HepG2 (cell line): ENCODE measurements at regions not wholly inside any gene's neighbourhood (a gene's known extent, or its start where the extent isn't known, plus 50 kb on each side); places are given as distances from the start of the nearest gene placed in this dataset.

Source experiments
- ATAC-seq: fragments of 200-7000 bp; cut with Tn5 transposase; 3 replicates; pipeline ENCODE4 v1.9.1; 2020; ENCODE audit warnings: mild to moderate bottlenecking, moderate library complexity
- BruUV-seq: library from RNA; stranded (reverse); fragments of 400-500 nt; replicated peaks from 2 replicates; lab custom pipeline; 2021; lab: Mats Ljungman, UMichigan
- CTCF ChIA-PET: fragments of 300-600 bp; formaldehyde crosslinking; extraction: SDS; loops from one replicate; lab custom pipeline; 2021; ENCODE audit warnings: low total read pairs, inconsistent platforms, low intra/inter-chr PET ratio; lab: Yijun Ruan, JAX
- POLR2A ChIA-PET: fragments of 350-600 bp; sonication (Branson Sonifier 250); formaldehyde crosslinking; loops from one replicate; lab custom pipeline; 2020; ENCODE audit warnings: antibody characterized with exemption, inconsistent platforms; lab: Yijun Ruan, JAX
- DNase-seq: peaks from one replicate; pipeline ENCODE4 v3.0.0-alpha.2; 2015; ENCODE audit warnings: low spot score
- FAIRE-seq: peaks from 3 replicates; lab custom pipeline; 2011; peaks lifted over from hg19 to GRCh38; lab: Jason Lieb, UNC
- H2AFZ ChIP-seq: one replicate; pipeline ENCODE4 v1.6.1; 2011; ENCODE audit warnings: low read length, inconsistent platforms
- H3K27ac ChIP-seq: fragments of 300-600 bp; 3 replicates; pipeline ENCODE4 v1.8.0; 2011; ENCODE audit warnings: mixed run types, mild to moderate bottlenecking, mixed read lengths, low read length, inconsistent platforms; ENCODE audit not compliant: insufficient read depth; ENCODE audit errors: extremely low read length
- H3K27me3 ChIP-seq, 2 experiments: fragments of 200-600 bp in 1 of 2; 2 replicates in 1 of 2; 3 replicates in 1 of 2; pipeline versions ENCODE4 v1.6.0 to v1.8.0; 2011; ENCODE audit warnings: low read length in 2 of 2, mild to moderate bottlenecking in 2 of 2, moderate library complexity in 2 of 2, inconsistent platforms in 1 of 2; ENCODE audit not compliant: insufficient read depth in 2 of 2, control insufficient read depth in 1 of 2
- H3K36me3 ChIP-seq, 2 experiments: fragments of 200-600 bp in 1 of 2; replicated peaks in 1 of 2; 2 replicates in 1 of 2; 3 replicates in 1 of 2; pipeline versions ENCODE4 v1.5.1 to v1.8.0; 2011; ENCODE audit warnings: low read length in 2 of 2, inconsistent platforms in 1 of 2; ENCODE audit not compliant: insufficient read depth in 2 of 2, control insufficient read depth in 1 of 2
- H3K4me1 ChIP-seq: 2 replicates; pipeline ENCODE4 v1.5.1; 2012; ENCODE audit warnings: low read length, inconsistent platforms; ENCODE audit not compliant: insufficient read depth
- H3K4me2 ChIP-seq: 2 replicates; pipeline ENCODE4 v1.6.0; 2011; ENCODE audit warnings: low read depth, low read length, inconsistent platforms
- H3K4me3 ChIP-seq, 3 experiments: fragments of 200-600 bp in 1 of 3; sonication (generic), shearing (Covaris generic) in 1 of 3; replicated peaks in 1 of 3; 2 replicates each; pipeline ENCODE4 v1.5.1; 2011 to 2016; ENCODE audit warnings: low read length in 3 of 3, inconsistent platforms in 2 of 3, low read depth in 2 of 3, mild to moderate bottlenecking in 2 of 3, control low read depth in 1 of 3, mixed read lengths in 1 of 3; ENCODE audit not compliant: insufficient read depth in 1 of 3
- H3K79me2 ChIP-seq: one replicate; pipeline ENCODE4 v1.6.1; 2011; ENCODE audit warnings: low read length, inconsistent platforms; ENCODE audit not compliant: insufficient read depth
- H3K9ac ChIP-seq: 2 replicates; pipeline ENCODE4 v1.6.0; 2011; ENCODE audit warnings: mild to moderate bottlenecking, low read depth, low read length, inconsistent platforms; ENCODE audit not compliant: insufficient read depth
- H3K9me3 ChIP-seq: 2 replicates; pipeline ENCODE4 v1.5.1; 2012; ENCODE audit warnings: mild to moderate bottlenecking, low read length
- H4K20me1 ChIP-seq: 2 replicates; pipeline ENCODE4 v1.6.0; 2011; ENCODE audit warnings: inconsistent platforms, mild to moderate bottlenecking, low read length, moderate library complexity; ENCODE audit not compliant: insufficient read depth
- FOSL1 ChIP-seq: sonication (generic); formaldehyde crosslinking; IDR thresholded peaks from 2 replicates; pipeline ENCODE4 v1.9.0; 2021; ENCODE audit warnings: missing genetic modification reagents, borderline replicate concordance
- FOXA1 ChIP-seq, 2 experiments: fragments of 450-650 bp in 1 of 2; sonication (generic) in 1 of 2; formaldehyde crosslinking in 1 of 2; IDR thresholded peaks; 2 replicates each; pipeline versions ENCODE4 v1.4.0 to v1.6.1; 2016 to 2020; ENCODE audit warnings: missing genetic modification reagents in 1 of 2
- GTF2F1 ChIP-seq: fragments of 150-350 bp; IDR thresholded peaks from 2 replicates; pipeline ENCODE4 v1.6.1; 2014; ENCODE audit warnings: low read length
- MBNL3 ChIP-seq: fragments of 250-450 bp; sonication (Bioruptor Pico); conservative IDR thresholded peaks from 2 replicates; pipeline ENCODE4 v1.8.0; 2022; ENCODE audit warnings: mild to moderate bottlenecking, inconsistent platforms
- NRL ChIP-seq: sonication (generic); formaldehyde crosslinking; IDR thresholded peaks from 2 replicates; pipeline ENCODE4 v1.5.0; 2020; ENCODE audit warnings: missing genetic modification reagents, mild to moderate bottlenecking, moderate library complexity, borderline replicate concordance
- RARG ChIP-seq: sonication (generic); formaldehyde crosslinking; IDR thresholded peaks from 2 replicates; pipeline ENCODE4 v1.4.0; 2020; ENCODE audit warnings: low read depth, mild to moderate bottlenecking, missing genetic modification reagents
- REL ChIP-seq: sonication (generic); formaldehyde crosslinking; conservative IDR thresholded peaks from 2 replicates; pipeline ENCODE4 v1.8.0; 2022; ENCODE audit warnings: mild to moderate bottlenecking, missing genetic modification reagents, moderate library complexity
- SOX6 ChIP-seq, 2 experiments: fragments of 450-650 bp in 1 of 2; sonication (generic) in 1 of 2; formaldehyde crosslinking in 1 of 2; IDR thresholded peaks; 2 replicates each; pipeline versions ENCODE4 v1.4.0 to v1.6.1; 2017 to 2020; ENCODE audit warnings: antibody characterized with exemption in 1 of 2, mild to moderate bottlenecking in 1 of 2, missing genetic modification reagents in 1 of 2
- TEAD2 ChIP-seq: sonication (generic); formaldehyde crosslinking; IDR thresholded peaks from 2 replicates; pipeline ENCODE4 v1.9.0; 2021; ENCODE audit warnings: missing genetic modification reagents
- YEATS4 ChIP-seq: sonication (generic); formaldehyde crosslinking; IDR thresholded peaks from 2 replicates; pipeline ENCODE4 v1.4.0; 2020; ENCODE audit warnings: missing genetic modification reagents, borderline replicate concordance
- ZFP62 ChIP-seq: sonication (generic); formaldehyde crosslinking; IDR thresholded peaks from 2 replicates; pipeline ENCODE4 v1.4.0; 2020; ENCODE audit warnings: missing genetic modification reagents
- ZNF350 ChIP-seq: sonication (generic); formaldehyde crosslinking; IDR thresholded peaks from 2 replicates; pipeline ENCODE4 v1.4.0; 2020; ENCODE audit warnings: mild to moderate bottlenecking, low read depth, missing genetic modification reagents, borderline replicate concordance
- ZNF569 ChIP-seq: sonication (generic); formaldehyde crosslinking; IDR thresholded peaks from 2 replicates; pipeline ENCODE4 v1.5.0; 2020; ENCODE audit warnings: mild to moderate bottlenecking, missing genetic modification reagents, moderate library complexity, borderline replicate concordance
- ZNF878 ChIP-seq: sonication (generic); formaldehyde crosslinking; IDR thresholded peaks from 2 replicates; pipeline ENCODE4 v1.8.1; 2023; ENCODE audit warnings: mild to moderate bottlenecking, missing genetic modification reagents, moderate library complexity
- WGBS: methylation state at CpG from one replicate; pipeline ENCODE4 v1.1.6; 2017; ENCODE audit warnings: low lambda C conversion rate; 5-methylcytosine and 5-hydroxymethylcytosine counted together
- in situ Hi-C: cut with HindIII; loops from 2 replicates; pipeline ENCODE4 v1.10.0; 2017; ENCODE audit warnings: low pct_unique_long_range_greater_than_20kb; ENCODE audit not compliant: extremely low pct_ligation_motif_present
- intact Hi-C: fragments of 100-400 bp; cut with micrococcal nuclease; formaldehyde crosslinking; loops from one replicate; pipeline ENCODE4 v1.10.0; 2022; ENCODE audit not compliant: unreplicated experiment
- TF ChIP-seq, protein P1 (sequence below): sonication (generic); formaldehyde crosslinking; IDR thresholded peaks from 2 replicates; pipeline ENCODE4 v1.5.0; 2020; ENCODE audit warnings: mild to moderate bottlenecking, missing genetic modification reagents, borderline replicate concordance

DNA sequence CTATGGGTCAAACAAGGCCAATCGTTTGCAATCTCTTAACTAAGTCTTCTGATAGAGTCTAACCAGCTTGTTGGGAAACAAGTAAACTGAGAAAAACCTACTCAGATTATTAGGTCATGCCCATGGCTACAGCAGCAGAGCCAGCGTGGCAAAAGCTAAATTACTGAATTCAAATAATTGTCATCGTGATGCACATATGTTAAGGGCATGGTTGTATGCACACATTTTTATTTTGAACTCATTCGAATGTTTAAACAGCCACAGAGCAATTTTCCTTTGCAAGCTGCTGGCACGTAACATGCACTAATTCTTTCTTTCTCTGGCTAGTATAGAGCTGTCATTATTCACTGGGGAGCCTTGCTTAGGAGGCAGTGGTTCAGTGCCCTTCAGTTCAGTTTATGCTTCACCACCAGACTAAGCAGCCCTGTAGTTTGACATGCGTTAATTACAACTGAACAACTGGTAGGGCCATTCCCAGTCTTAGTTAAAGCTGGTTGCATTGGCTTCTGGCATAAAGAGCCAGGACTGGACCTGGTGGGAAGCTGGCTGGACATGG, 396.4 kb downstream of the METTL15 start:
- TF ChIP-seq NRL (CRISPR knock-in tag) (no peak), RARG (no peak), ZNF878 (no peak), TEAD2 (no peak), FOXA1 (IDR thresholded peaks at IDR 0.05) (no peak), FOXA1 (CRISPR knock-in tag; IDR thresholded peaks at IDR 0.05) (no peak), MBNL3 (CRISPR knock-in tag) (no peak), YEATS4 (CRISPR knock-in tag) (no peak), GTF2F1 (no peak)
- CTCF ChIA-PET: no interaction called here
- ATAC-seq: no peak
- Histone ChIP-seq H3K9me3 (no peaks in the 10 kb centered on the region), H3K4me2 (no peak overlapping the region), H4K20me1 (no peaks in the 10 kb centered on the region), H3K4me3 (no peak overlapping the region), H3K4me1 (no peaks in the 10 kb centered on the region), H3K79me2 (no peaks in the 10 kb centered on the region), H3K9ac (no peak overlapping the region), H3K36me3 (no peaks in the 10 kb centered on the region), H2AFZ (no peak overlapping the region), H3K27me3 (no peaks in the 10 kb centered on the region), H3K27ac (no peak overlapping the region)
- intact Hi-C loops: no loop called here
- in situ Hi-C loops: no loop called here
- POLR2A ChIA-PET: no interaction called here
- no peak for FAIRE-seq
- WGBS: 55% methylated on average over 6 of the region's 6 CpGs
- BruUV-seq: no TSS peak
- DNase-seq: no peak

DNA sequence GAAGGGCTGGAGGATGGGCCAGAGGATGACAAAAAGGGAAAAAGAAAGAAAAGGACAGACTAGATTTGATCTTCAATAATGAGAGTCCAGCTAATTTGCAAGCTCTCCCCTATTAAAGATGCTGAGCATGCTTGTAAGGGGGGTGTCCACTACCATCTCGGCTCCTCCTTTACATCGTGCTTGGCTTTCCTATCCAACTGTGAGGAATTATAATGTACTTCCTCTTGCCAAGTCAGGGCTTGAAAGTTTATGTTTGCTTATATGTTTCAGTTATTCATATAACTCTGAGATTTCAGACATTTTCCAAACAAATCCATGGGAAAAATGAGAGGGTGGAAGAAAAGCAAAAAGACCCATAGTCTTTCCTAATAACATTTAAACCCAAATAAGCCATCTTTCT, 387.1 kb downstream of the METTL15 start:
- Histone ChIP-seq H3K9ac (no peak overlapping the region), H3K27ac (no peak overlapping the region), H3K4me1 (no peaks in the 10 kb centered on the region), H3K4me2 (no peak overlapping the region), H3K9me3 (no peaks in the 10 kb centered on the region), H3K36me3 (no peaks in the 10 kb centered on the region), H2AFZ (no peak overlapping the region), H3K4me3 (no peak overlapping the region), H4K20me1 (no peaks in the 10 kb centered on the region), H3K79me2 (no peaks in the 10 kb centered on the region), H3K27me3 (no peaks in the 10 kb centered on the region)
- in situ Hi-C loops (no loop called here), intact Hi-C loops (no loop called here)
- ChIA-PET CTCF (no interaction called here), POLR2A (no interaction called here)
- DNase-seq (no peak), ATAC-seq (no peak), FAIRE-seq (no peak)
- BruUV-seq: no TSS peak
- WGBS: 39% methylated on average over 2 of the region's 2 CpGs
- no peak for TF ChIP-seq ZNF350
- TF ChIP-seq REL (CRISPR knock-in tag): no peak
- TF ChIP-seq SOX6 (IDR thresholded peaks at IDR 0.05): no peak
- TF ChIP-seq SOX6 (CRISPR knock-in tag; IDR thresholded peaks at IDR 0.05): no peak
- no peak for TF ChIP-seq ZNF569
- TF ChIP-seq ZFP62 (CRISPR knock-in tag): no peak
- TF ChIP-seq, protein P1, sequence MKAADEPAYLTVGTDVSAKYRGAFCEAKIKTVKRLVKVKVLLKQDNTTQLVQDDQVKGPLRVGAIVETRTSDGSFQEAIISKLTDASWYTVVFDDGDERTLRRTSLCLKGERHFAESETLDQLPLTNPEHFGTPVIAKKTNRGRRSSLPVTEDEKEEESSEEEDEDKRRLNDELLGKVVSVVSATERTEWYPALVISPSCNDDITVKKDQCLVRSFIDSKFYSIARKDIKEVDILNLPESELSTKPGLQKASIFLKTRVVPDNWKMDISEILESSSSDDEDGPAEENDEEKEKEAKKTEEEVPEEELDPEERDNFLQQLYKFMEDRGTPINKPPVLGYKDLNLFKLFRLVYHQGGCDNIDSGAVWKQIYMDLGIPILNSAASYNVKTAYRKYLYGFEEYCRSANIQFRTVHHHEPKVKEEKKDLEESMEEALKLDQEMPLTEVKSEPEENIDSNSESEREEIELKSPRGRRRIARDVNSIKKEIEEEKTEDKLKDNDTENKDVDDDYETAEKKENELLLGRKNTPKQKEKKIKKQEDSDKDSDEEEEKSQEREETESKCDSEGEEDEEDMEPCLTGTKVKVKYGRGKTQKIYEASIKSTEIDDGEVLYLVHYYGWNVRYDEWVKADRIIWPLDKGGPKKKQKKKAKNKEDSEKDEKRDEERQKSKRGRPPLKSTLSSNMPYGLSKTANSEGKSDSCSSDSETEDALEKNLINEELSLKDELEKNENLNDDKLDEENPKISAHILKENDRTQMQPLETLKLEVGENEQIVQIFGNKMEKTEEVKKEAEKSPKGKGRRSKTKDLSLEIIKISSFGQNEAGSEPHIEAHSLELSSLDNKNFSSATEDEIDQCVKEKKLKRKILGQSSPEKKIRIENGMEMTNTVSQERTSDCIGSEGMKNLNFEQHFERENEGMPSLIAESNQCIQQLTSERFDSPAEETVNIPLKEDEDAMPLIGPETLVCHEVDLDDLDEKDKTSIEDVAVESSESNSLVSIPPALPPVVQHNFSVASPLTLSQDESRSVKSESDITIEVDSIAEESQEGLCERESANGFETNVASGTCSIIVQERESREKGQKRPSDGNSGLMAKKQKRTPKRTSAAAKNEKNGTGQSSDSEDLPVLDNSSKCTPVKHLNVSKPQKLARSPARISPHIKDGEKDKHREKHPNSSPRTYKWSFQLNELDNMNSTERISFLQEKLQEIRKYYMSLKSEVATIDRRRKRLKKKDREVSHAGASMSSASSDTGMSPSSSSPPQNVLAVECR (CRISPR knock-in tag): no peak
- TF ChIP-seq FOSL1 (CRISPR knock-in tag): no peak
